WTC11 (cell line): ENCODE measurements at regions not wholly inside any gene's neighbourhood (a gene's known extent, or its start where the extent isn't known, plus 50 kb on each side); places are given as distances from the start of the nearest gene placed in this dataset.

ENCODE experiments used
- ATAC-seq: fragments of 200-7000 bp; cut with Tn5 transposase; 2 replicates; pipeline ENCODE4 v1.10.0; 2021; ENCODE audit warnings: mild to moderate bottlenecking, moderate library complexity
- CTCF ChIA-PET: fragments of 300-600 bp; sonication (Branson Sonifier 250); formaldehyde crosslinking; loops from one replicate; lab custom pipeline; 2021; ENCODE audit warnings: antibody characterized with exemption; lab: Charles Lee
- POLR2A ChIA-PET: fragments of 350-600 bp; sonication (Branson Sonifier 250); formaldehyde crosslinking; loops from one replicate; lab custom pipeline; 2021; ENCODE audit warnings: antibody characterized with exemption; lab: Charles Lee
- DNase-seq: peaks from one replicate; pipeline ENCODE4 v3.0.0; 2021; ENCODE audit warnings: low spot score
- H3K27ac Mint-ChIP-seq: 2 replicates; pipeline ENCODE4 v1.8.0; 2021; ENCODE audit warnings: mixed read lengths
- H3K27me3 Mint-ChIP-seq: 2 replicates; pipeline ENCODE4 v1.8.0; 2021; ENCODE audit warnings: low read depth, mild to moderate bottlenecking, moderate library complexity, mixed read lengths
- H3K36me3 Mint-ChIP-seq: 2 replicates; pipeline ENCODE4 v1.8.0; 2021; ENCODE audit warnings: mixed read lengths
- H3K4me1 Mint-ChIP-seq: 2 replicates; pipeline ENCODE4 v1.8.0; 2022; ENCODE audit warnings: mixed read lengths
- H3K4me3 Mint-ChIP-seq: 2 replicates; pipeline ENCODE4 v1.8.0; 2021; ENCODE audit warnings: mild to moderate bottlenecking, moderate library complexity, mixed read lengths
- H3K9me3 Mint-ChIP-seq: 2 replicates; pipeline ENCODE4 v1.8.0; 2021; ENCODE audit warnings: mixed read lengths
- CTCF ChIP-seq: fragments of 200-600 bp; IDR thresholded peaks from 2 replicates; pipeline ENCODE4 v1.8.0; 2022; ENCODE audit warnings: antibody characterized with exemption
- ESRRA ChIP-seq: sonication (generic); formaldehyde crosslinking; IDR thresholded peaks from 2 replicates; pipeline ENCODE4 v1.8.1; 2022; ENCODE audit warnings: mild to moderate bottlenecking, missing genetic modification reagents, borderline replicate concordance
- FOXP4 ChIP-seq: sonication (generic); formaldehyde crosslinking; IDR thresholded peaks from 2 replicates; pipeline ENCODE4 v1.8.0; 2022; ENCODE audit warnings: mild to moderate bottlenecking, missing genetic modification reagents
- GABPB1 ChIP-seq: sonication (generic); formaldehyde crosslinking; IDR thresholded peaks from 2 replicates; pipeline ENCODE4 v1.8.1; 2023; ENCODE audit warnings: mild to moderate bottlenecking, missing genetic modification reagents
- IRF2 ChIP-seq: sonication (generic); formaldehyde crosslinking; IDR thresholded peaks from 2 replicates; pipeline ENCODE4 v1.8.0; 2022; ENCODE audit warnings: low read depth, missing genetic modification reagents, borderline replicate concordance
- MXD4 ChIP-seq: fragments of 250-450 bp; sonication (Bioruptor Pico); IDR thresholded peaks from 2 replicates; pipeline ENCODE4 v1.8.0; 2021; ENCODE audit warnings: mild to moderate bottlenecking, moderate library complexity, borderline replicate concordance
- OVOL2 ChIP-seq: fragments of 250-450 bp; sonication (Bioruptor Pico); IDR thresholded peaks from 2 replicates; pipeline ENCODE4 v1.9.0; 2021; ENCODE audit warnings: mild to moderate bottlenecking, borderline replicate concordance
- RELA ChIP-seq: sonication (generic); formaldehyde crosslinking; IDR thresholded peaks from 2 replicates; pipeline ENCODE4 v1.8.1; 2022; ENCODE audit warnings: missing genetic modification reagents, mild to moderate bottlenecking, borderline replicate concordance
- SMAD4 ChIP-seq: sonication (generic); formaldehyde crosslinking; IDR thresholded peaks from 2 replicates; pipeline ENCODE4 v1.8.0; 2022; ENCODE audit warnings: mild to moderate bottlenecking, missing genetic modification reagents
- TEAD1 ChIP-seq: sonication (generic); formaldehyde crosslinking; IDR thresholded peaks from 2 replicates; pipeline ENCODE4 v1.8.0; 2022; ENCODE audit warnings: mild to moderate bottlenecking, missing genetic modification reagents
- TEAD4 ChIP-seq: sonication (generic); formaldehyde crosslinking; IDR thresholded peaks from 2 replicates; pipeline ENCODE4 v1.8.0; 2022; ENCODE audit warnings: mild to moderate bottlenecking, missing genetic modification reagents
- ZBTB43 ChIP-seq: sonication (generic); formaldehyde crosslinking; IDR thresholded peaks from 2 replicates; pipeline ENCODE4 v1.8.1; 2023; ENCODE audit warnings: mild to moderate bottlenecking, missing genetic modification reagents
- ZMAT4 ChIP-seq: fragments of 250-450 bp; sonication (Bioruptor Pico); IDR thresholded peaks from 2 replicates; pipeline ENCODE4 v1.9.0; 2021; ENCODE audit warnings: mild to moderate bottlenecking
- ZNF232 ChIP-seq: sonication (generic); formaldehyde crosslinking; IDR thresholded peaks from 2 replicates; pipeline ENCODE4 v1.8.0; 2022; ENCODE audit warnings: mild to moderate bottlenecking, missing genetic modification reagents
- ZNF396 ChIP-seq: fragments of 250-450 bp; sonication (Bioruptor Pico); IDR thresholded peaks from 2 replicates; pipeline ENCODE4 v1.8.0; 2021; ENCODE audit warnings: mild to moderate bottlenecking, moderate library complexity, borderline replicate concordance
- ZSCAN18 ChIP-seq: fragments of 250-450 bp; sonication (Bioruptor Pico); IDR thresholded peaks from 2 replicates; pipeline ENCODE4 v2.1.2; 2022; ENCODE audit warnings: mild to moderate bottlenecking, moderate library complexity
- TF ChIP-seq, protein P1 (sequence below): sonication (generic); formaldehyde crosslinking; IDR thresholded peaks from 2 replicates; pipeline ENCODE4 v1.8.0; 2022; ENCODE audit warnings: mild to moderate bottlenecking, missing genetic modification reagents
- TF ChIP-seq, protein P2 (sequence below): sonication (generic); formaldehyde crosslinking; IDR thresholded peaks from 2 replicates; pipeline ENCODE4 v1.8.1; 2022; ENCODE audit warnings: low read depth, missing genetic modification reagents, borderline replicate concordance
- TF ChIP-seq, protein P3 (sequence below): fragments of 250-450 bp; sonication (Bioruptor Pico); conservative IDR thresholded peaks from 2 replicates; pipeline ENCODE4 v1.9.0; 2021; ENCODE audit warnings: mild to moderate bottlenecking

- TF ChIP-seq FOXP4 (no peak), OVOL2 (no peak), ESRRA (CRISPR knock-in tag) (no peak), ZNF232 (no peak), RELA (CRISPR knock-in tag) (no peak), ZBTB43 (CRISPR knock-in tag) (no peak), ZNF396 (CRISPR knock-in tag) (no peak), CTCF (no peak)
- TF ChIP-seq, protein P1, sequence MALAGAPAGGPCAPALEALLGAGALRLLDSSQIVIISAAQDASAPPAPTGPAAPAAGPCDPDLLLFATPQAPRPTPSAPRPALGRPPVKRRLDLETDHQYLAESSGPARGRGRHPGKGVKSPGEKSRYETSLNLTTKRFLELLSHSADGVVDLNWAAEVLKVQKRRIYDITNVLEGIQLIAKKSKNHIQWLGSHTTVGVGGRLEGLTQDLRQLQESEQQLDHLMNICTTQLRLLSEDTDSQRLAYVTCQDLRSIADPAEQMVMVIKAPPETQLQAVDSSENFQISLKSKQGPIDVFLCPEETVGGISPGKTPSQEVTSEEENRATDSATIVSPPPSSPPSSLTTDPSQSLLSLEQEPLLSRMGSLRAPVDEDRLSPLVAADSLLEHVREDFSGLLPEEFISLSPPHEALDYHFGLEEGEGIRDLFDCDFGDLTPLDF (CRISPR knock-in tag), result no peak
Measured at GRCh38 chr6:4613795-4614194, 162.4 kb upstream of the CDYL start (continued).

- ChIA-PET POLR2A (no interaction called here), CTCF (no interaction called here)
- no peaks in the 10 kb centered on the region; the same call in 1 of the 2 replicates for H3K27me3 Mint-ChIP-seq
- no peak overlapping the region for H3K27ac Mint-ChIP-seq
- H3K4me3 Mint-ChIP-seq, result no peak overlapping the region
- DNase-seq (no peak), ATAC-seq (no peak)
- no peaks in the 10 kb centered on the region for H3K36me3 Mint-ChIP-seq
- TF ChIP-seq ZSCAN18 (no peak), MXD4 (CRISPR knock-in tag) (no peak), ZMAT4 (CRISPR knock-in tag) (no peak), SMAD4 (CRISPR knock-in tag) (no peak), IRF2 (CRISPR knock-in tag) (no peak), TEAD1 (CRISPR knock-in tag) (no peak), ZNF232 (no peak), TEAD4 (CRISPR knock-in tag) (no peak), GABPB1 (no peak)
- TF ChIP-seq, protein P2, sequence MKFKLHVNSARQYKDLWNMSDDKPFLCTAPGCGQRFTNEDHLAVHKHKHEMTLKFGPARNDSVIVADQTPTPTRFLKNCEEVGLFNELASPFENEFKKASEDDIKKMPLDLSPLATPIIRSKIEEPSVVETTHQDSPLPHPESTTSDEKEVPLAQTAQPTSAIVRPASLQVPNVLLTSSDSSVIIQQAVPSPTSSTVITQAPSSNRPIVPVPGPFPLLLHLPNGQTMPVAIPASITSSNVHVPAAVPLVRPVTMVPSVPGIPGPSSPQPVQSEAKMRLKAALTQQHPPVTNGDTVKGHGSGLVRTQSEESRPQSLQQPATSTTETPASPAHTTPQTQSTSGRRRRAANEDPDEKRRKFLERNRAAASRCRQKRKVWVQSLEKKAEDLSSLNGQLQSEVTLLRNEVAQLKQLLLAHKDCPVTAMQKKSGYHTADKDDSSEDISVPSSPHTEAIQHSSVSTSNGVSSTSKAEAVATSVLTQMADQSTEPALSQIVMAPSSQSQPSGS, result no peak
- TF ChIP-seq, protein P3, sequence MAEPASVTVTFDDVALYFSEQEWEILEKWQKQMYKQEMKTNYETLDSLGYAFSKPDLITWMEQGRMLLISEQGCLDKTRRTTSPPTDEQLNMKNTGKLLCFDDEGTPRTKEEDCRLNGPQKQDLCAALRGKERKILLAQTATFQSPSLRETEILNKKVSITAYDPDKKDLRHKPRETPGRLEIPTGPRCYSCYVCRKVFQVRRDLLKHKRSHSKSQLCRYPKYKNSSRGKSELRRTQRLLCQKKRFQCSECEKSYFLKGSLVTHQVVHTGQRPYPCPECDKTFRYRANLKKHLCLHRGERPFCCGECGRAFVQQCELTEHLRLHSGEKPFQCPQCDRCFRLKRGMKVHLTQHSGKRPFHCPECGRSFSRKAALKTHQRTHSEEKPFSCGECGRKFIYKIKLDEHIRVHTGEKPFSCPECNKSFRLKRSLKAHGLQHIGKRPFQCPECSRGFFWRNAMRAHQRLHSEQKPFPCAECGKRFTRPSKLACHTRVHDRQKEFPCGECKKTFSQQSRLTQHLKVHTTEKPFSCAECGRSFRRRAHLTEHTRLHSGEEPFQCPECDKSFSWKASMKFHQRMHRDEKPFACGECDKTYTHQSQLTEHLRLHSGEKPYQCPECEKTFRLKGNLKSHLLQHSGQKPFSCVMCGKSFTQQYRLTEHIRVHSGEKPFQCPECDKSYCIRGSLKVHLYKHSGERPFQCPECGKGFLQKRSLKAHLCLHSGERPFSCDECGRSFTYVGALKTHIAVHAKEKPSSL (CRISPR knock-in tag), result no peak
- peaks cover 11% of the 10 kb centered on the region for H3K9me3 Mint-ChIP-seq
- no peaks in the 10 kb centered on the region for H3K4me1 Mint-ChIP-seq
Measured at GRCh38 chr6:4613381-4613780, 162.8 kb upstream of the CDYL start.
